GM13976 (cell line): ENCODE measurements at regions not wholly inside any gene's neighbourhood (a gene's known extent, or its start where the extent isn't known, plus 50 kb on each side); places are given as distances from the start of the nearest gene placed in this dataset.

ENCODE experiments used
- DNase-seq: peaks from one replicate; pipeline ENCODE4 v3.0.0; 2012; ENCODE audit warnings: low spot score
- in situ Hi-C: fragments of 300-500 bp; cut with MboI; formaldehyde crosslinking; loops from one replicate; pipeline ENCODE4 v1.12.0; 2022; ENCODE audit warnings: low sequenced_read_pairs, mixed read lengths, inconsistent platforms; ENCODE audit not compliant: unreplicated experiment
- TF ChIP-seq, protein P1 (sequence below): IDR thresholded peaks from 2 replicates; pipeline ENCODE4 v1.5.1; 2012; ENCODE audit warnings: borderline replicate concordance, mild to moderate bottlenecking; ENCODE audit not compliant: insufficient read depth; ENCODE audit errors: extremely low read depth, missing control alignments, control extremely low read depth

DNA sequence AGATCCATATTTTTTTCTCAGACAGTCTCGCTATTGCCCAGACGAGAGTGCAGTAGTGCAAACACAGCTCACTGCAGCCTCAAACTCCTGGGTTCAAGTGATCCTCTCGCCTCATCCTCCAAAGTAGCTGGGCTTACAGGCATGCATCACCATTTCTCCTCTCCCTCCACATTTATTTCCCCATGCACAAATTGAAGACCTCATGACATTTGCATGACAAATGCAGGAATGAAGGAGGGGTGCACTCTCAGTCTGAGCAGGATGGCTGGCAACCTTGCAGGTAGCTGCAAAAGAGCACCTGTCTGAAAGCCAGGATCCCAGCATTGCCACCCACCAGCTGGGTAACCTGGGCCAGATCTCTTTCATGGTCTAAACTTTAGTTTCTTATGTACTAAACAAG, 111.2 kb downstream of the SH3TC2 start:
- in situ Hi-C loops = loop anchor here (25.0 kb wide), 1 partner anchor 214 kb away; no protein-coding TSS in a partner anchor
- TF ChIP-seq, protein P1, sequence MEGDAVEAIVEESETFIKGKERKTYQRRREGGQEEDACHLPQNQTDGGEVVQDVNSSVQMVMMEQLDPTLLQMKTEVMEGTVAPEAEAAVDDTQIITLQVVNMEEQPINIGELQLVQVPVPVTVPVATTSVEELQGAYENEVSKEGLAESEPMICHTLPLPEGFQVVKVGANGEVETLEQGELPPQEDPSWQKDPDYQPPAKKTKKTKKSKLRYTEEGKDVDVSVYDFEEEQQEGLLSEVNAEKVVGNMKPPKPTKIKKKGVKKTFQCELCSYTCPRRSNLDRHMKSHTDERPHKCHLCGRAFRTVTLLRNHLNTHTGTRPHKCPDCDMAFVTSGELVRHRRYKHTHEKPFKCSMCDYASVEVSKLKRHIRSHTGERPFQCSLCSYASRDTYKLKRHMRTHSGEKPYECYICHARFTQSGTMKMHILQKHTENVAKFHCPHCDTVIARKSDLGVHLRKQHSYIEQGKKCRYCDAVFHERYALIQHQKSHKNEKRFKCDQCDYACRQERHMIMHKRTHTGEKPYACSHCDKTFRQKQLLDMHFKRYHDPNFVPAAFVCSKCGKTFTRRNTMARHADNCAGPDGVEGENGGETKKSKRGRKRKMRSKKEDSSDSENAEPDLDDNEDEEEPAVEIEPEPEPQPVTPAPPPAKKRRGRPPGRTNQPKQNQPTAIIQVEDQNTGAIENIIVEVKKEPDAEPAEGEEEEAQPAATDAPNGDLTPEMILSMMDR = no peak
- no peak for DNase-seq

DNA sequence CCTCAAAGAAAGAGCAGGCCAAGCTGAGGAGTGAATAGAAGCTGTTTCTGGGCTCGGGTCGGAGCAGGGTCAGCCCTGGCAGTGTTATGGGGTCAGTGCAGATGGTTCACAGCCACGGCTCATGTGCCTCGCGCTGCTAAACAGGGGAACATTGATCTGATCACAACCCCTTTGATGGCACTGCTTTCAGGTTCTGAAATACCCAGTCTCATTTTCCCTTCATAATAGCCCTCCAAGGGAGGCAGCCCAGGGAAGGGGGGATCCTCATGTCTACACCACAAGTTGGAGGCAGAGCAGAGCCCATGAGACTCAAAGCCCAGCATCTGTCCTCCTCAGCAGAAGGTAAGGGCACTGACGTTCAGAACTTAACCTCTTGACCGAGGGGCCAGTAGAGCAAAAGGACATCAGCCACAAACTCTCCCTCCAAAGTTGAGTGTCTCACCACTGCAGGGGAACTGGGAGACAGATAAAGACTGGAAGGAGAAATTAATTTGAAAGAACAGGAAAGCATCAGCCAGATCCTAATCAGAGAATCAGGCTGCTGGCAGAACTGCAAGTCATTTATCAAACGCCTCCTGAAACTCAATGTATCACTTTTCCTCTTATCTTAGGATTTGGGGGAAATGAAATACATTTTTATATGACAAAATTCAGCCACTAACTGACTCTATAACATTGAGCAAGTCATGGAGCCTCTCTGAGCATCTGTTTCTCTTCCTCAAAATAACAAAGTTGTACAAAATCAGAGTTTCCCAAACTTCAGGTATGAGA, 110.6 kb downstream of the SH3TC2 start:
- no peak for DNase-seq
- TF ChIP-seq, protein P1 = no peak
- in situ Hi-C loops = loop anchor here (25.0 kb wide), 1 partner anchor 215 kb away; no protein-coding TSS in a partner anchor

DNA sequence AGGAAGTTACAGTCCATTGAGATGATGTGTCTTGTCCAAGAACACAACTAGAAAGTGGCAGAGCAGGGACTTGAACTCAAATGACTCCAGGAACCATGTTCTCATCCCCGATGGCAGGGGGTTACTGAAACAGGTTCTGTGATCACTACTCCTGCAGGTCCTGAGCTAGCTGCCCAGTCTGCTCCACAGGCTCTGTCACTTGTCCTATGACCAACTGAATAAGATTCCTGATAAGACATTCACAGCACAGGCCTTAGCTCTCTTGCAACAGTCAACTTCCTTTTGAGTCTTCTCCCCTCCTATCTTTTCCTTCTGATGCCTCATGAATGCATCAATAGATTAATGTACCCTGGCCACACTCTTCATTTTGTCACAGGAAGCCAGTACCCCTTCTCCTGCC, 109.2 kb downstream of the SH3TC2 start:
- no peak for DNase-seq
- in situ Hi-C loops = loop anchor here (25.0 kb wide), 1 partner anchor 216 kb away; no protein-coding TSS in a partner anchor
- TF ChIP-seq, protein P1 = no peak
